ENCODE measurements at regions not wholly inside any gene's neighbourhood (a gene's known extent, or its start where the extent isn't known, plus 50 kb on each side); places are given as distances from the start of the nearest gene placed in this dataset.

DNA sequence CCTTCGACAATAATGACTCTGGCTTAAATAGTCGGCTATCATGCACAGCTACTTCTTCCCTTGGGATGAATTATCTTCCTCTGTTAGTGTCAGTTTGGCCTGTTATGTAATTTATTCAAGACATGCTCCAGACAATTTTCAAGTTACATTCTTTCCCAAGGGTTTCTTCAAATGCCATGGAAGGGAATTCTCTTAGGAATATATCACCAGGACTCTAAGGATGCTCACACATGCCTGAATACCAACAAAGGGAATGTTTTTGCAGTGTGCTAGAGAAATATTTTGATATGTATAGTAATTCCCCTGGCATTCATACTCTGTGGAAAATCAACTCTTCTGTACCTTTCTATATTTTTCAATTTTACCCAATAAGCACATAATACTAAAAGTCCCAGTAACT is 286.0 kb upstream of the KYNU start:
- H3K79me1 ChIP-seq (ENCODE audit: low read depth, low read length): no peaks in the 10 kb centered on the region
- no peak overlapping the region for H2BK120ac ChIP-seq (replicated peaks; ENCODE audit: low read depth, low read length)
- H3K27ac ChIP-seq (ENCODE audit: low read depth, low read length): no peak overlapping the region
- H3K23ac ChIP-seq (ENCODE audit: insufficient read length): no peak overlapping the region
- H3K14ac ChIP-seq (ENCODE audit: insufficient read length): no peak overlapping the region
- no peak overlapping the region for H3K4me3 ChIP-seq (ENCODE audit: extremely low read depth in 1 of 4, insufficient read depth in 2 of 4, low read depth in 3 of 4, low read length in 4 of 4)
- H3K9me3 ChIP-seq (ENCODE audit: insufficient read depth in 2 of 2, low read depth in 1 of 2, low read length in 1 of 2): no peaks in the 10 kb centered on the region
- no peaks in the 10 kb centered on the region for H3K79me2 ChIP-seq (ENCODE audit: control insufficient read depth in 1 of 2, insufficient read depth in 2 of 2, low read length in 2 of 2)
- H3K4me1 ChIP-seq (replicated peaks in 1 of 4; ENCODE audit: control insufficient read depth in 3 of 4, insufficient read depth in 4 of 4, low read length in 3 of 4): no peaks in the 10 kb centered on the region
- H3K36me3 ChIP-seq (ENCODE audit: control insufficient read depth in 2 of 4, insufficient read depth in 4 of 4, low read length in 3 of 4): no peaks in the 10 kb centered on the region
- ChIA-PET CTCF (ENCODE audit: partially characterized antibody) (interaction anchor here (0.6 kb wide), 1 partner anchor 9 kb away, joined by 3 read pairs; no protein-coding TSS in a partner anchor), POLR2A (ENCODE audit: partially characterized antibody) (no interaction called here)
- no peak overlapping the region for H3K4ac ChIP-seq (replicated peaks; ENCODE audit: insufficient read length, low read depth, low read length)
- no peak overlapping the region for H2AK5ac ChIP-seq (ENCODE audit: low read depth, low read length)
- H3K23me2 ChIP-seq (ENCODE audit: low read depth, low read length): no peaks in the 10 kb centered on the region; the same call in 1 of the 2 replicates
- no peak for FAIRE-seq
- no peak overlapping the region for H3K18ac ChIP-seq (ENCODE audit: extremely low read depth, low read length)
- H3K56ac ChIP-seq (replicated peaks; ENCODE audit: insufficient read length, low read depth, low read length): no peak overlapping the region
- H2BK20ac ChIP-seq (ENCODE audit: low read length): no peak overlapping the region
- WGBS, 2 experiments (ENCODE audit: extremely low coverage in 1 of 2, insufficient coverage in 1 of 2, insufficient read length in 1 of 2, insufficient replicate concordance in 2 of 2, low coverage in 1 of 2, low lambda C conversion rate in 2 of 2, missing lambda C conversion rate in 1 of 2): 87% methylated on average over 2 of the region's 2 CpGs; no CpG with 5 or more reads in 1 of the 2 experiments
- no peak overlapping the region for H2BK12ac ChIP-seq (ENCODE audit: low read depth, low read length)
- no peak overlapping the region for H2BK15ac ChIP-seq (ENCODE audit: low read length)
- no peak overlapping the region for H3K9ac ChIP-seq (replicated peaks in 1 of 4; ENCODE audit: extremely low read depth in 1 of 4, low read depth in 3 of 4, low read length in 3 of 4)
- H3K27me3 ChIP-seq (replicated peaks in 1 of 4; ENCODE audit: control insufficient read depth in 3 of 4, extremely low read depth in 1 of 4, insufficient read depth in 3 of 4, low read length in 3 of 4): no peaks in the 10 kb centered on the region
- H4K8ac ChIP-seq (ENCODE audit: extremely low read depth, insufficient read depth, low read length): no peak overlapping the region
- H2AFZ ChIP-seq (ENCODE audit: low read length): no peak overlapping the region
- no peak overlapping the region for H4K91ac ChIP-seq (replicated peaks; ENCODE audit: insufficient read length, low read length)
- no peak for DNase-seq (ENCODE audit: low read depth in 1 of 2, low spot score in 2 of 2)
- H4K5ac ChIP-seq (ENCODE audit: insufficient read length, low read depth, low read length): no peak overlapping the region
- no peak overlapping the region for H2BK5ac ChIP-seq (ENCODE audit: low read depth, low read length)
- H3K4me2 ChIP-seq (ENCODE audit: insufficient read depth in 1 of 2, low read depth in 2 of 2, low read length in 2 of 2): no peak overlapping the region
- H4K20me1 ChIP-seq (replicated peaks in 1 of 2; ENCODE audit: control insufficient read depth in 1 of 2, insufficient read depth in 2 of 2, low read length in 2 of 2): no peaks in the 10 kb centered on the region
- no peak for TF ChIP-seq GABPA (IDR thresholded peaks at IDR 0.05; ENCODE audit: borderline replicate concordance, insufficient read depth, low read length)
- no peak for TF ChIP-seq KDM5A (IDR thresholded peaks at IDR 0.05; ENCODE audit: low read length)
- no peak for TF ChIP-seq SP4 (IDR thresholded peaks at IDR 0.05; ENCODE audit: low read length)
- no peak for TF ChIP-seq SAP30 (IDR thresholded peaks at IDR 0.05; ENCODE audit: insufficient read depth, insufficient replicate concordance, low read length)
- no peak for TF ChIP-seq CTCF (IDR thresholded peaks at IDR 0.05; ENCODE audit: control extremely low read depth in 1 of 3, insufficient read depth in 1 of 3, low read depth in 1 of 3, low read length in 3 of 3)
- no peak for TF ChIP-seq ATF2 (IDR thresholded peaks at IDR 0.05; ENCODE audit: low read length)
- TF ChIP-seq CHD1 (IDR thresholded peaks at IDR 0.05; ENCODE audit: low read depth, low read length): no peak
- no peak for TF ChIP-seq RBBP5 (IDR thresholded peaks at IDR 0.05; ENCODE audit: borderline replicate concordance, low read depth, low read length)
- TF ChIP-seq ASH2L (IDR thresholded peaks at IDR 0.05; ENCODE audit: low read length): no peak
- TF ChIP-seq RAD21 (IDR thresholded peaks at IDR 0.05 in 1 of 2, conservative IDR thresholded peaks at IDR 0.05 in 1 of 2; ENCODE audit: low read depth in 2 of 2, low read length in 2 of 2): no peak

Data from H1 (cell line).